ENCODE measurements at regions not wholly inside any gene's neighbourhood (a gene's known extent, or its start where the extent isn't known, plus 50 kb on each side); places are given as distances from the start of the nearest gene placed in this dataset.

GRCh38 chr13:21987793-21988192 lies 316.9 kb downstream of the FGF9 start:
- Mint-ChIP-seq H3K27me3 (ENCODE audit: low read depth) (no peaks in the 10 kb centered on the region), H3K4me1 (ENCODE audit: low read depth) (no peaks in the 10 kb centered on the region), H3K27ac (no peak overlapping the region), H3K36me3 (ENCODE audit: low read depth) (no peaks in the 10 kb centered on the region), H3K9me3 (no peaks in the 10 kb centered on the region), H3K4me3 (no peak overlapping the region)

DNA sequence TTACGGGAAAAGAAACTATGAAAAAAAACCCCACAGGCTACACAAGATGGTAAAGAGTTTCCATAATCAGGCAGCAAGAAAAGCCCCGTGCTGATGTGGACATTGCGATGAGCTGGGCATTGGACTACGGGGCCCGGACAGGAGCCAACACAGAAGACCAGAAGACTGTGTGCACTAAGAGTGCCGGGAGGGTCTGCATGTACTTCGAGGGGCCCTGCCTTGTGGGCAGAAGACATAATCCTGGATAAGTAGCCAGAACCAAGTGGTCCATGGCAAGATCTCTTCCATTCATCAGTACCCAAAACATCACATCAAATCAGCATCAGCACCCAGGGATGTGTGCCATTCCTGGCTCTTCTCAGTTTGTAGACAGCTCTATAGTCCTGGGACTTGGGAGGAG lies 317.8 kb downstream of the FGF9 start:
- Mint-ChIP-seq H3K36me3 (ENCODE audit: low read depth) (no peaks in the 10 kb centered on the region), H3K4me1 (ENCODE audit: low read depth) (no peaks in the 10 kb centered on the region), H3K9me3 (no peaks in the 10 kb centered on the region), H3K4me3 (no peak overlapping the region), H3K27ac (no peak overlapping the region), H3K27me3 (ENCODE audit: low read depth) (no peaks in the 10 kb centered on the region)

DNA sequence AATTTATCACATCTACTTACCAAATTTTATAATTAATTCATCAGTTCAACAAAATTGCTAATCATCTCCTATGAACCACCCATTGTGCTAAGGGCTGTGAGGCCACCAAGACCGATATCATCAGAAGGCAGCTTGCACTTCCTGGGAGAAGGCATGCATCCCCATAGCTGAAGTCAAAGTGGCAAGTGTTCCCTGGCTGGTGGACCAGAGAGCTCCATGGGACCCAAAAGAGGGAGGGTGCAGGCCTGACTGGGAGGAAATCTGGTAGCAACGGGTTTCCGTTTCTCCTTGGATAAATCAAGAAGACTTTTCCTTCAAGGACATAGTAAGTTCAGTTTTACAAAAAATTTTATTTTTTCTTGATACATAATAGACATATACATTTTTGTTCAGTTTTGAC lies 325.2 kb downstream of the FGF9 start:
- Mint-ChIP-seq H3K36me3 (ENCODE audit: low read depth) (no peaks in the 10 kb centered on the region), H3K4me3 (no peak overlapping the region), H3K27me3 (ENCODE audit: low read depth) (peaks cover 3% of the 10 kb centered on the region), H3K27ac (no peak overlapping the region), H3K9me3 (peaks cover 4% of the 10 kb centered on the region), H3K4me1 (ENCODE audit: low read depth) (no peaks in the 10 kb centered on the region)

DNA sequence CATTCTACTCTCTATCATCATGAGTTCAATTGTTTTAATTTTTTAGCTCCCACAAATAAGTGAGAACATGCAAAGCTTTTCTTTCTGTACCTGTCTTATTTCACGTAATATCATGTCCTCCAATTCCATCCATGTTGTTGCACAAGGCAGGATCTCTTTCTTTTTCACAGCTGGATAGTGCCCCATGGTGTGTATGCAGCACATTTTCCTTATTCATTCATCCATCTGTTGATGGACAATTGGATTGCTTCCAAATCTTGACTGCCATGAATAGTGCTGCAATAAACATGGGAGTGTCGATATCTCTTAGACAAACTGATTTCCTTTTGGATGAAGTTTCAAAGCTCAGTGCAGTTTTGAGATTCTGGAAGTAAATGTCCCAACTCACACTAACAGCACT lies 326.9 kb downstream of the FGF9 start:
- no peak overlapping the region for H3K4me3 Mint-ChIP-seq
- peaks cover 3% of the 10 kb centered on the region for H3K27me3 Mint-ChIP-seq (ENCODE audit: low read depth)
- no peak overlapping the region for H3K27ac Mint-ChIP-seq
- no peaks in the 10 kb centered on the region for H3K4me1 Mint-ChIP-seq (ENCODE audit: low read depth)
- H3K9me3 Mint-ChIP-seq: peaks cover 4% of the 10 kb centered on the region
- H3K36me3 Mint-ChIP-seq (ENCODE audit: low read depth): no peaks in the 10 kb centered on the region

DNA sequence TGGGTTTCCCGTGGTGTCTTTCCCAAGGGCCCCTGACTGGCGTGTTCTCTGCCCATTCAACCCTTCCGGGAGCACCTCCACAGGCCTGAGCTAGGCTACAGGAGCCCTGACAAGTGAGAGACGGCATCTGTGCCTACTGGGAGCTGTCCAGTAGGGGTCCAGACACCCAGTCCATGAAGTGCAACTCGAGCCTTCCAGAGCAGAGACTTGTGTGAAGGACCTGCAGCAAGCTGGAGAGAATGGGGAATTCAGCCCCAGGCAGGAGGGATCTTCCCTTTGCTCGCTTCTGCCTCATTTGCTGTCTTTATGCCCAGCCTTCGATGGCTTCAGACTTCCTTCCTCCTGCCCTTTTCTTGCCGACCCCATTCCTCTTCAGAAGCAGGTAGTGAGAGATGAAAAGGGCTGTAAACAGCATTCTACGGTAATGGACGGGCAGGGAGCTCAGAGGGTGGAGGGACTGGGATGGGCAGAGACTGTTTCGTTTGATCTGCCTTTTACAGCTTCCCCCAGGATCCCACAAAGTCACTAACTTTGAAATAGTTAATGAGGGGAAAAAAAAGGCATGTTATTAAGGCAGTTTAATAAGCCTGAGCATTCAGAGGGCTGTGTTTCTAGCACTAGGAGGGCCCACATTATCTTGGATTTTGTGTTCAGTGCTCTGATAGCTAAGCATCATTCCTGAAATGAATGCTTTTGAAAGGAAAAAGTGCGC lies 327.6 kb downstream of the FGF9 start:
- peaks cover 3% of the 10 kb centered on the region for H3K27me3 Mint-ChIP-seq (ENCODE audit: low read depth)
- no peaks in the 10 kb centered on the region for H3K4me1 Mint-ChIP-seq (ENCODE audit: low read depth)
- H3K9me3 Mint-ChIP-seq: peaks cover 4% of the 10 kb centered on the region
- H3K4me3 Mint-ChIP-seq: no peak overlapping the region
- no peak overlapping the region for H3K27ac Mint-ChIP-seq
- H3K36me3 Mint-ChIP-seq (ENCODE audit: low read depth): no peaks in the 10 kb centered on the region

- Mint-ChIP-seq H3K4me1 (ENCODE audit: low read depth) (no peaks in the 10 kb centered on the region), H3K36me3 (ENCODE audit: low read depth) (no peaks in the 10 kb centered on the region), H3K27me3 (ENCODE audit: low read depth) (peaks cover under 1% of the 10 kb centered on the region), H3K4me3 (no peak overlapping the region), H3K27ac (no peak overlapping the region), H3K9me3 (peaks cover 4% of the 10 kb centered on the region)
Observed at GRCh38 chr13:21999666-22000065, 328.8 kb downstream of the FGF9 start.

DNA sequence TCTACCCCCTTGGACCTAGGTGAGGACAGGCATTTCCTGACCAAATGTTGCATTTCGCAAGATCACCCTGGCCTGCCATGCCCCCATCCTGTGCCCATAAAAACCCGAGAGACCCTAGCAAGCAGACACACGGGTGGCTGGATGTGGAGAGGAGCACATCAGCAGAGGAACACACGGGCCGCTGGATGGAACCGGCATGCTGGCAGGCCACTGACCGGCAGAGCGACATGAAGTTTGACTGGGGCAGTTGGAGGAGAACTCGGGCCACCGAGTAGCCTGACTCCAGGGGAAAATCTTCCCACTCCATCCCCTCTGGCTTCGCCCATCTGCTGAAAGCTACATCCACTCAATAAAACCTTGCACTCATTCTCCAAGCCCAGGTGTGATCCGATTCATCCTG lies 329.3 kb downstream of the FGF9 start:
- Mint-ChIP-seq H3K27me3 (ENCODE audit: low read depth) (no peaks in the 10 kb centered on the region), H3K9me3 (peaks cover 4% of the 10 kb centered on the region), H3K4me1 (ENCODE audit: low read depth) (no peaks in the 10 kb centered on the region), H3K36me3 (ENCODE audit: low read depth) (no peaks in the 10 kb centered on the region), H3K27ac (no peak overlapping the region), H3K4me3 (no peak overlapping the region)

DNA sequence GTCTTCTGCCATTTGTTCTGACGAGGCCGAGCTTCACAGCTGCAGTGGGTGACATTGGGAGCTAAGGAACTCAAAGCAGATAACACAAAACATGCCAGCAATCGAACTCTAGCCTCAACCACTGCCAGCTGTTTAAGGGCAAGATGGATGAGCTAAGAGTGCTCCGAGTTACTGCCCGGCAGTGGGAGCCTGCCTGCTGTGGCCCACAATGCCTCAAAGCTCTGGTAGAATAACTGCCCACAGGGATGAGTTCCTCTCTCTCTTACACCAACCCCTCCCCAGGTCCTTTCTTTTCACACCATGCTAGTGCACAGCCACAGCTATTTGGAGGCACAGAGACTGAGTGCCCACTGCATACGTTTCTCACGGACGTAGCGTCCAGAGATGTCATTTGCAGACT lies 330.5 kb downstream of the FGF9 start:
- H3K4me1 Mint-ChIP-seq (ENCODE audit: low read depth): no peaks in the 10 kb centered on the region
- H3K9me3 Mint-ChIP-seq: peaks cover 4% of the 10 kb centered on the region
- no peak overlapping the region for H3K27ac Mint-ChIP-seq
- no peak overlapping the region for H3K4me3 Mint-ChIP-seq
- H3K36me3 Mint-ChIP-seq (ENCODE audit: low read depth): no peaks in the 10 kb centered on the region
- no peaks in the 10 kb centered on the region for H3K27me3 Mint-ChIP-seq (ENCODE audit: low read depth)

DNA sequence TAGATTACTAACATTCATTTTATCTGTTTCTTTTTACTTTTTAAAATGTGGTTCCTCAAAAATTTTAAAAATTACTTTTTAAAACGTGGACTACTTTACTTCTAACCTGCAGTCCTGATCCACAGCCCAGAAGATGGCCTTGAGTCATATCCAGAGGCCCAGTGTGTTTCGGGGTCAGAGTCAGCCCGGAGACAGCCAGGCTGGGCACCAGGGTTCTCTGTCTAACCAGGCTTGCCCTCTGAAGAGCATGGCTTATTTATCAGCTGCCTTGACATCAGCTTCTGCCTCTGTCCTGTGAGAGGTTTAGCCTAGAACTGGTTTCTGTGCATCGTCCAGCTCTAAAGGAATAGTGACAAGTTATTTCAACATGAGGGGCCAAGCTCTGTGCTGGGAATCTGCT lies 332.0 kb downstream of the FGF9 start:
- Mint-ChIP-seq H3K27me3 (ENCODE audit: low read depth) (no peaks in the 10 kb centered on the region), H3K36me3 (ENCODE audit: low read depth) (no peaks in the 10 kb centered on the region), H3K4me3 (no peak overlapping the region), H3K4me1 (ENCODE audit: low read depth) (no peaks in the 10 kb centered on the region), H3K9me3 (peaks cover under 1% of the 10 kb centered on the region), H3K27ac (no peak overlapping the region)

GRCh38 chr13:22009500-22009899 lies 338.6 kb downstream of the FGF9 start:
- Mint-ChIP-seq H3K27me3 (ENCODE audit: low read depth) (no peaks in the 10 kb centered on the region), H3K27ac (no peak overlapping the region), H3K9me3 (peaks cover 4% of the 10 kb centered on the region), H3K36me3 (ENCODE audit: low read depth) (no peaks in the 10 kb centered on the region), H3K4me1 (ENCODE audit: low read depth) (no peaks in the 10 kb centered on the region), H3K4me3 (no peak overlapping the region)

DNA sequence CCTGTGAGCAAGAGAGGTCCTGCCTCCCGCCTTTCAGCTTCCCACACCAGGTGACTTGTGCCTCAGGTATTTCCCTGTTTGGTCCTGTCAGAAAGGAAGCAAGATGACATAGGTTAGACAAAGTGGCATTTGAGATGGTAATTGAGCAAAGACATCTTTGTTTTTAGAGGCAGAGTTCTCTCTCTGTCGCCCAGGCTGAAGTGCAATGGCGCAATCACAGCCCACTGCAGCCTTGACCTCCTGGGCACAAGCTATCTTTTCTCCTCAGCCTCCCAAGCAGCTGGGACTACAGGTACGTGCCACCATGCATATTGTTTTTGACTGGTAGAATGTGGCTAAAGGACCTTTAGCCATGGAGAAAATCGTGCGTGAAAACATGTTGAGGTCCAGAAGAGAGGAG lies 339.1 kb downstream of the FGF9 start:
- Mint-ChIP-seq H3K27me3 (ENCODE audit: low read depth) (no peaks in the 10 kb centered on the region), H3K4me1 (ENCODE audit: low read depth) (no peaks in the 10 kb centered on the region), H3K36me3 (ENCODE audit: low read depth) (no peaks in the 10 kb centered on the region), H3K9me3 (peaks cover 4% of the 10 kb centered on the region), H3K27ac (no peak overlapping the region), H3K4me3 (no peak overlapping the region)

GRCh38 chr13:22012686-22013085 lies 341.8 kb downstream of the FGF9 start:
- peaks cover 4% of the 10 kb centered on the region for H3K9me3 Mint-ChIP-seq
- H3K4me3 Mint-ChIP-seq: no peak overlapping the region
- H3K4me1 Mint-ChIP-seq (ENCODE audit: low read depth): peaks cover 3% of the 10 kb centered on the region
- no peak overlapping the region for H3K27ac Mint-ChIP-seq
- H3K27me3 Mint-ChIP-seq (ENCODE audit: low read depth): no peaks in the 10 kb centered on the region
- H3K36me3 Mint-ChIP-seq (ENCODE audit: low read depth): no peaks in the 10 kb centered on the region

- H3K4me1 Mint-ChIP-seq (ENCODE audit: low read depth): peaks cover 3% of the 10 kb centered on the region
- H3K4me3 Mint-ChIP-seq: no peak overlapping the region
- no peaks in the 10 kb centered on the region for H3K36me3 Mint-ChIP-seq (ENCODE audit: low read depth)
- no peak overlapping the region for H3K27ac Mint-ChIP-seq
- no peaks in the 10 kb centered on the region for H3K27me3 Mint-ChIP-seq (ENCODE audit: low read depth)
- H3K9me3 Mint-ChIP-seq: no peaks in the 10 kb centered on the region
Observed at GRCh38 chr13:22014469-22014868, 343.6 kb downstream of the FGF9 start.

DNA sequence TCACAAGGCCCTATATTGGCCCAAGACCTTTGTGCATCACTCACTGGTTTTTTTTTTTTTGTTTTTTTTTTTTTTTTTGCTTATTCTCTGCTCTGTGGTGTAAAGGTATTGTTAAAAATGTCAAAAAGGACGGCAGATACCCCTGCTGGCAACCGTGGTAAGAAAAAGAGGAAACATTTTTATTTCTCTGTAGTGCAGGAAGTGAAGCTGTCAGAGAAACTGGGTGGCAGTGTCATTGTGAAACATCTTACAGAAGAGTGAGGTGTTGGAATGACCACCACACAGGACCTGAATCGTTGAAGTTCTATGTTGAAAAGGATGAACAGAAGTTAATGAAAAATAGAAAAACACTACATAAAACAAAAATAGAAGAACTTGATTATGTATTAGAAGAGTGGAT lies 346.4 kb downstream of the FGF9 start:
- peaks cover 3% of the 10 kb centered on the region for H3K4me1 Mint-ChIP-seq (ENCODE audit: low read depth)
- no peaks in the 10 kb centered on the region for H3K36me3 Mint-ChIP-seq (ENCODE audit: low read depth)
- no peaks in the 10 kb centered on the region for H3K27me3 Mint-ChIP-seq (ENCODE audit: low read depth)
- no peak overlapping the region for H3K27ac Mint-ChIP-seq
- no peaks in the 10 kb centered on the region for H3K9me3 Mint-ChIP-seq
- H3K4me3 Mint-ChIP-seq: no peak overlapping the region

GRCh38 chr13:22018076-22018835 lies 347.4 kb downstream of the FGF9 start:
- Mint-ChIP-seq H3K27me3 (ENCODE audit: low read depth) (no peaks in the 10 kb centered on the region), H3K36me3 (ENCODE audit: low read depth) (no peaks in the 10 kb centered on the region), H3K4me3 (no peak overlapping the region), H3K4me1 (ENCODE audit: low read depth) (peaks cover 3% of the 10 kb centered on the region), H3K9me3 (no peaks in the 10 kb centered on the region), H3K27ac (no peak overlapping the region)
